ENCODE measurements at regions not wholly inside any gene's neighbourhood (a gene's known extent, or its start where the extent isn't known, plus 50 kb on each side); places are given as distances from the start of the nearest gene placed in this dataset.

GRCh38 chr12:130043685-130044406 lies 118.4 kb upstream of the FZD10 start:
- Histone ChIP-seq H3K36me3 (no peaks in the 10 kb centered on the region), H3K9me3 (no peaks in the 10 kb centered on the region), H3K4me3 (no peak overlapping the region), H3K4me1 (no peaks in the 10 kb centered on the region), H3K27me3 (peaks cover 14 to 95% (median 75%) of the 10 kb centered on the region in 7 donors), H3K27ac (no peak overlapping the region)
- DNase-seq = no peak
- WGBS, 2 donors = 64 to 66% methylated on average over 13 of the region's 13 CpGs
- no peak for ATAC-seq
- intact Hi-C loops (cut with DNase I) = loop anchor here in 5 of 10 donors (10.0 kb wide), 2 partner anchors 701 to 711 kb away; no protein-coding TSS in a partner anchor
- no peak for TF ChIP-seq CTCF (IDR thresholded peaks at IDR 0.05)

- 4 to 5% methylated on average over 22 of the region's 22 CpGs for WGBS, 2 donors
- no peak for DNase-seq
These were observed 117.2 kb upstream of the FZD10 start for GRCh38 chr12:130044991-130045621.

GRCh38 chr12:130049666-130050065 lies 112.6 kb upstream of the FZD10 start:
- intact Hi-C loops (cut with DNase I) = loop anchor here in 9 of 10 donors (2.0 to 10.0 kb wide), 6 partner anchors 283 to 705 kb away; partner anchors contain the start of gene PIWIL1 (in 2 of the 9)
- H3K9me3 ChIP-seq = no peaks in the 10 kb centered on the region
- DNase-seq (no peak), ATAC-seq (no peak)
- 56 to 64% methylated on average over 12 of the region's 12 CpGs for WGBS, 2 donors
- no peak for TF ChIP-seq CTCF (IDR thresholded peaks at IDR 0.05)
- H3K4me3 ChIP-seq = no peak overlapping the region
- H3K27ac ChIP-seq = no peak overlapping the region
- no peaks in the 10 kb centered on the region for H3K36me3 ChIP-seq
- no peaks in the 10 kb centered on the region for H3K4me1 ChIP-seq
- peaks cover 0 to 70% (median 52%) of the 10 kb centered on the region in 7 donors for H3K27me3 ChIP-seq

More at GRCh38 chr12:130044991-130045621, 117.2 kb upstream of the FZD10 start:
- H3K4me3 ChIP-seq = no peak overlapping the region
- TF ChIP-seq CTCF (IDR thresholded peaks at IDR 0.05) = no peak
- H3K4me1 ChIP-seq = no peaks in the 10 kb centered on the region
- no peaks in the 10 kb centered on the region for H3K9me3 ChIP-seq
- intact Hi-C loops (cut with DNase I) = loop anchor here in 9 of 10 donors (5.0 to 10.0 kb wide), 5 partner anchors 287 to 710 kb away; partner anchors contain the start of gene PIWIL1 (in 2 of the 9)
- H3K36me3 ChIP-seq = no peaks in the 10 kb centered on the region
- H3K27ac ChIP-seq = no peak overlapping the region
- ATAC-seq = no peak
- peaks cover 14 to 93% (median 70%) of the 10 kb centered on the region in 7 donors for H3K27me3 ChIP-seq

- intact Hi-C loops (cut with DNase I) = loop anchor here in 1 of 10 donors (5.0 kb wide), 1 partner anchor 280 kb away; no protein-coding TSS in a partner anchor
- WGBS, 2 donors = 71 to 78% methylated on average over 10 of the region's 10 CpGs
- TF ChIP-seq CTCF (IDR thresholded peaks at IDR 0.05) = no peak
- DNase-seq (no peak), ATAC-seq (no peak)
- Histone ChIP-seq H3K9me3 (no peaks in the 10 kb centered on the region), H3K4me3 (no peak overlapping the region), H3K27me3 (peaks cover 0 to 51% (median 34%) of the 10 kb centered on the region in 7 donors), H3K27ac (no peak overlapping the region), H3K36me3 (no peaks in the 10 kb centered on the region), H3K4me1 (no peaks in the 10 kb centered on the region)
These were observed 110.4 kb upstream of the FZD10 start for GRCh38 chr12:130051900-130052299.

All from heart right ventricle (tissue), 16 donors.